Kidney (tissue), 13 donors: ENCODE measurements at regions not wholly inside any gene's neighbourhood (a gene's known extent, or its start where the extent isn't known, plus 50 kb on each side); places are given as distances from the start of the nearest gene placed in this dataset.

Source experiments
- DNase-seq, 5 donors: peaks; one replicate each; pipeline ENCODE4 v3.0.0-alpha.2; 2013 to 2020
- FAIRE-seq: peaks from 2 replicates; lab custom pipeline; 2012; peaks lifted over from hg19 to GRCh38; lab: Jason Lieb, UNC
- H3K27ac ChIP-seq, 2 donors: one replicate each; pipeline ENCODE4 v1.7.0; 2013; ENCODE audit warnings: low read depth in 2 of 2, low read length in 2 of 2, inconsistent platforms in 1 of 2
- H3K27me3 ChIP-seq: one replicate; pipeline ENCODE4 v1.7.1; 2013; ENCODE audit warnings: low read length, inconsistent platforms; ENCODE audit not compliant: control insufficient read depth, insufficient read depth
- H3K36me3 ChIP-seq, 3 donors: one replicate each; pipeline versions ENCODE4 v1.7.0 to v1.7.1; 2013; ENCODE audit warnings: low read length in 3 of 3, control low read depth in 1 of 3, inconsistent platforms in 1 of 3; ENCODE audit not compliant: insufficient read depth in 3 of 3, control insufficient read depth in 2 of 3
- H3K4me1 ChIP-seq, 3 donors: one replicate each; pipeline versions ENCODE4 v1.7.0 to v1.7.1; 2013; ENCODE audit warnings: low read length in 3 of 3, inconsistent platforms in 1 of 3, low read depth in 1 of 3; ENCODE audit not compliant: control insufficient read depth in 2 of 3, insufficient read depth in 2 of 3
- H3K4me3 ChIP-seq, 3 donors: one replicate each; pipeline versions ENCODE4 v1.7.0 to v1.8.1; 2013; ENCODE audit warnings: low read length in 3 of 3, control low read depth in 1 of 3, inconsistent platforms in 1 of 3
- H3K9ac ChIP-seq, 3 donors: one replicate each; pipeline versions ENCODE4 v1.7.0 to v1.7.1; 2013; ENCODE audit warnings: low read length in 3 of 3, control low read depth in 1 of 3, inconsistent platforms in 1 of 3
- H3K9me3 ChIP-seq, 3 donors: one replicate each; pipeline versions ENCODE4 v1.7.0 to v1.7.1; 2013; ENCODE audit warnings: low read length in 3 of 3, control low read depth in 1 of 3, inconsistent platforms in 1 of 3; ENCODE audit not compliant: control insufficient read depth in 2 of 3, insufficient read depth in 1 of 3
- intact Hi-C: fragments of 100-400 bp; cut with DNase I; formaldehyde crosslinking; loops from one replicate; pipeline ENCODE4 v1.11.1; 2022
- TF ChIP-seq, protein P1 (sequence below): IDR thresholded peaks from 3 replicates; pipeline ENCODE4 v1.5.1; 2012; ENCODE audit warnings: mild to moderate bottlenecking, moderate library complexity, borderline replicate concordance; ENCODE audit not compliant: insufficient read depth; ENCODE audit errors: extremely low read depth
- donor health status: control.
- donor health status: control.
- donor health status: control.
- donor health status: control.
- donor health status: control.
- donor health status: DM: yes; HTN: yes; CAD: no.
- donor health status: Normal renal cell carcinoma (clear cell type).

GRCh38 chr2:871926-872680 is 78.5 kb upstream of the SNTG2 start:
- no peaks in the 10 kb centered on the region for H3K9me3 ChIP-seq
- no peaks in the 10 kb centered on the region for H3K36me3 ChIP-seq
- H3K4me3 ChIP-seq, result no peak overlapping the region
- TF ChIP-seq, protein P1, sequence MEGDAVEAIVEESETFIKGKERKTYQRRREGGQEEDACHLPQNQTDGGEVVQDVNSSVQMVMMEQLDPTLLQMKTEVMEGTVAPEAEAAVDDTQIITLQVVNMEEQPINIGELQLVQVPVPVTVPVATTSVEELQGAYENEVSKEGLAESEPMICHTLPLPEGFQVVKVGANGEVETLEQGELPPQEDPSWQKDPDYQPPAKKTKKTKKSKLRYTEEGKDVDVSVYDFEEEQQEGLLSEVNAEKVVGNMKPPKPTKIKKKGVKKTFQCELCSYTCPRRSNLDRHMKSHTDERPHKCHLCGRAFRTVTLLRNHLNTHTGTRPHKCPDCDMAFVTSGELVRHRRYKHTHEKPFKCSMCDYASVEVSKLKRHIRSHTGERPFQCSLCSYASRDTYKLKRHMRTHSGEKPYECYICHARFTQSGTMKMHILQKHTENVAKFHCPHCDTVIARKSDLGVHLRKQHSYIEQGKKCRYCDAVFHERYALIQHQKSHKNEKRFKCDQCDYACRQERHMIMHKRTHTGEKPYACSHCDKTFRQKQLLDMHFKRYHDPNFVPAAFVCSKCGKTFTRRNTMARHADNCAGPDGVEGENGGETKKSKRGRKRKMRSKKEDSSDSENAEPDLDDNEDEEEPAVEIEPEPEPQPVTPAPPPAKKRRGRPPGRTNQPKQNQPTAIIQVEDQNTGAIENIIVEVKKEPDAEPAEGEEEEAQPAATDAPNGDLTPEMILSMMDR, result no peak
- FAIRE-seq, result no peak
- intact Hi-C loops, result no loop called here
- no peaks in the 10 kb centered on the region for H3K4me1 ChIP-seq
- no peaks in the 10 kb centered on the region for H3K27me3 ChIP-seq
- no peak overlapping the region for H3K9ac ChIP-seq
- DNase-seq, result peak in 1 of 5 donors; percentile 25
- H3K27ac ChIP-seq, result no peak overlapping the region

- DNase-seq, result peak in 1 of 5 donors; percentile 29
- Histone ChIP-seq H3K27ac (no peak overlapping the region), H3K9me3 (no peaks in the 10 kb centered on the region), H3K36me3 (no peaks in the 10 kb centered on the region), H3K27me3 (no peaks in the 10 kb centered on the region), H3K4me3 (no peak overlapping the region), H3K9ac (no peak overlapping the region), H3K4me1 (no peaks in the 10 kb centered on the region)
- TF ChIP-seq, protein P1, result no peak
- FAIRE-seq, result no peak
- intact Hi-C loops, result no loop called here
Observed at GRCh38 chr2:871175-871727, 79.4 kb upstream of the SNTG2 start.

DNA sequence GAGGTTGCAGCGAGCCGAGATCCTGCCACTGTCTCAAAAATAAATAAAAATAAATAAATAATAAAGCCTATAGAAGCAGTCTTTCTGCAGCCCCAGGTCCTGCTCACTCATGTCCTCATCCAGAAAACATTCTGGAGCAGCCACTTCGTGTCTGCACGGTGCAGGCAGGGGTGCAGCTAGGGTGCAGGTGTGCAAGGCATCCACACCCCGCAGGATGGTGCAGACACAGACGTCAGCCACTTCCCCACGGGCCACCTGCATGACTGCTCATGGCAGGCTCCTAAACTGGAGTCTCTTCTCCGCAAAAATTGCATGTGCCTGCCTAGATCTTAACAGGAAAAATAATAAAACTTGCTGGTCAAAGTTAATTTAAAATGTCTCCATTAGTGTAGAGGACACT is 80.2 kb upstream of the SNTG2 start:
- no peak for DNase-seq
- Histone ChIP-seq H3K9me3 (no peaks in the 10 kb centered on the region), H3K4me1 (no peaks in the 10 kb centered on the region), H3K27me3 (no peaks in the 10 kb centered on the region), H3K36me3 (no peaks in the 10 kb centered on the region), H3K27ac (no peak overlapping the region), H3K9ac (no peak overlapping the region), H3K4me3 (no peak overlapping the region)
- TF ChIP-seq, protein P1, result no peak
- no peak for FAIRE-seq
- intact Hi-C loops, result no loop called here
